Hepatocyte (in vitro differentiated cells): ENCODE measurements at regions not wholly inside any gene's neighbourhood (a gene's known extent, or its start where the extent isn't known, plus 50 kb on each side); places are given as distances from the start of the nearest gene placed in this dataset.

Source experiments
- CTCF ChIP-seq: fragments of 200-600 bp; sonication (generic); IDR thresholded peaks from 2 replicates; pipeline ENCODE4 v1.5.1; 2016; ENCODE audit warnings: antibody characterized with exemption, mild to moderate bottlenecking; ENCODE audit not compliant: poor library complexity
- EZH2 ChIP-seq: fragments of 200-600 bp; sonication (generic); IDR thresholded peaks from 2 replicates; pipeline ENCODE4 v1.6.1; 2016; ENCODE audit warnings: antibody characterized with exemption, mild to moderate bottlenecking, borderline replicate concordance
- EZH2phosphoT487 ChIP-seq: fragments of 200-600 bp; sonication (generic); IDR thresholded peaks from one replicate; pipeline ENCODE4 v1.6.1; 2018; ENCODE audit warnings: antibody characterized with exemption, mild to moderate bottlenecking, low read depth, moderate library complexity; ENCODE audit not compliant: unreplicated experiment, severe bottlenecking

DNA sequence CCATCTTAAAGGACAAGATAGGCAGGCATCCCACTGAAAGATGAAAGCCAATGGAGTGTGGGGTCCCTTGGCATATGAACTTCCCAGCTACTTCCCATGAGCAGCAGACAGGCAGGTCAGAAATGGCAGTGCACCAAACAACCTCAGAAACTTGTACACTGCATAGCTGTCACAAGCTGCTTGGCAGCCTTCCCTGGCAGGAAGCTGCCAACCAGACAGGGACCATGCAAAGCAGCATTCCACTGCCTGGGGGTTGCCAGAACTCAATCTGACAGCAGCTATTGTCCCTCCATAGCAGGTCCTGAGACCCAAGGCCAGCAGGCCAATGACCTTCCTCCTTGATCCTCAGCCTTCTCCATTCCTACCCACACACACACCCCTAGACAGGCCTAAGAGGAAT lies 139.5 kb downstream of the PLCE1 start:
- TF ChIP-seq CTCF (no peak), EZH2 (no peak), EZH2phosphoT487 (no peak)
